Large intestine (tissue), 3 donors: ENCODE measurements at regions not wholly inside any gene's neighbourhood (a gene's known extent, or its start where the extent isn't known, plus 50 kb on each side); places are given as distances from the start of the nearest gene placed in this dataset.
A peak's percentile ranks its signal among the peaks of the same experiment; 100 is the strongest.
"Not testable (repeated sequence)": the region's sequence is repeated elsewhere in the genome, so short reads cannot be mapped to it uniquely, and the experiment has no call there.

Source experiments
- DNase-seq, 2 donors: peaks; one replicate each; pipeline versions ENCODE4 v3.0.0 to v3.0.0-alpha.2; 2013
- H3K27ac ChIP-seq: one replicate; pipeline ENCODE4 v1.5.1; 2013; ENCODE audit warnings: low read length
- H3K27me3 ChIP-seq: 2 replicates; pipeline ENCODE4 v1.6.1; 2013; ENCODE audit warnings: low read length; ENCODE audit not compliant: control insufficient read depth, insufficient read depth
- H3K36me3 ChIP-seq: 2 replicates; pipeline ENCODE4 v1.6.1; 2013; ENCODE audit warnings: low read length; ENCODE audit not compliant: control insufficient read depth, insufficient read depth
- H3K4me1 ChIP-seq: one replicate; pipeline ENCODE4 v1.6.1; 2013; ENCODE audit warnings: low read length; ENCODE audit not compliant: control insufficient read depth, insufficient read depth
- H3K4me3 ChIP-seq: one replicate; pipeline ENCODE4 v1.5.1; 2013; ENCODE audit warnings: low read length
- H3K9me3 ChIP-seq: one replicate; pipeline ENCODE4 v1.6.1; 2013; ENCODE audit warnings: mild to moderate bottlenecking, low read depth, low read length, moderate library complexity; ENCODE audit not compliant: control insufficient read depth
- WGBS: methylation state at CpG from one replicate; pipeline ENCODE4 v1.1.5; 2013; ENCODE audit warnings: low lambda C conversion rate; ENCODE audit not compliant: insufficient coverage; 5-methylcytosine and 5-hydroxymethylcytosine counted together

- no peaks in the 10 kb centered on the region for H3K27me3 ChIP-seq
- DNase-seq = no peak
- no CpG with 5 or more reads among the region's 1 CpG for WGBS
These were observed 280.2 kb upstream of the ECI2 start for GRCh38 chr6:4415549-4415948.

GRCh38 chr6:4414078-4414477 is 278.7 kb upstream of the ECI2 start:
- 100% methylated on average over 1 of the region's 6 CpGs for WGBS
- not testable (repeated sequence) for H3K27me3 ChIP-seq, H3K9me3 ChIP-seq, H3K4me1 ChIP-seq, H3K27ac ChIP-seq, DNase-seq, H3K4me3 ChIP-seq, H3K36me3 ChIP-seq

More at GRCh38 chr6:4415549-4415948, 280.2 kb upstream of the ECI2 start:
- H3K4me3 ChIP-seq = no peak overlapping the region
- no peaks in the 10 kb centered on the region for H3K9me3 ChIP-seq
- no peaks in the 10 kb centered on the region for H3K4me1 ChIP-seq
- H3K36me3 ChIP-seq = no peaks in the 10 kb centered on the region
- no peak overlapping the region for H3K27ac ChIP-seq

- Histone ChIP-seq H3K4me1 (no peaks in the 10 kb centered on the region), H3K27ac (no peak overlapping the region), H3K4me3 (no peak overlapping the region), H3K9me3 (no peaks in the 10 kb centered on the region), H3K36me3 (no peaks in the 10 kb centered on the region), H3K27me3 (no peaks in the 10 kb centered on the region)
- DNase-seq = no peak
- no CpG with 5 or more reads among the region's 3 CpGs for WGBS
These were observed 277.7 kb upstream of the ECI2 start for GRCh38 chr6:4413073-4413472.

- Histone ChIP-seq H3K9me3 (no peaks in the 10 kb centered on the region), H3K27me3 (no peaks in the 10 kb centered on the region), H3K27ac (no peak overlapping the region), H3K4me1 (no peaks in the 10 kb centered on the region), H3K36me3 (no peaks in the 10 kb centered on the region), H3K4me3 (no peak overlapping the region)
- DNase-seq = no peak
- WGBS = no CpG with 5 or more reads among the region's 2 CpGs
These were observed 277.1 kb upstream of the ECI2 start for GRCh38 chr6:4412488-4412887.

GRCh38 chr6:4412077-4412476 is 276.7 kb upstream of the ECI2 start:
- Histone ChIP-seq H3K4me1 (no peaks in the 10 kb centered on the region), H3K4me3 (no peak overlapping the region), H3K36me3 (no peaks in the 10 kb centered on the region), H3K27me3 (no peaks in the 10 kb centered on the region), H3K9me3 (no peaks in the 10 kb centered on the region), H3K27ac (no peak overlapping the region)
- no CpG with 5 or more reads among the region's 2 CpGs for WGBS
- no peak for DNase-seq

GRCh38 chr6:4407710-4408109 is 272.3 kb upstream of the ECI2 start:
- not testable (repeated sequence) for H3K9me3 ChIP-seq, H3K4me1 ChIP-seq, DNase-seq, H3K4me3 ChIP-seq, H3K27me3 ChIP-seq, H3K36me3 ChIP-seq, H3K27ac ChIP-seq
- WGBS = 100% methylated on average over 1 of the region's 1 CpG

GRCh38 chr6:4405621-4406212 is 270.3 kb upstream of the ECI2 start:
- no peaks in the 10 kb centered on the region for H3K9me3 ChIP-seq
- DNase-seq = no peak
- WGBS = no CpG with 5 or more reads among the region's 11 CpGs
- no peak overlapping the region for H3K27ac ChIP-seq
- H3K27me3 ChIP-seq = no peaks in the 10 kb centered on the region
- no peaks in the 10 kb centered on the region for H3K4me1 ChIP-seq
- no peaks in the 10 kb centered on the region for H3K36me3 ChIP-seq
- no peak overlapping the region for H3K4me3 ChIP-seq

- WGBS = 80% methylated on average over 1 of the region's 2 CpGs
- no peak for DNase-seq
- Histone ChIP-seq H3K4me1 (no peaks in the 10 kb centered on the region), H3K27me3 (no peaks in the 10 kb centered on the region), H3K4me3 (no peak overlapping the region), H3K9me3 (no peaks in the 10 kb centered on the region), H3K36me3 (no peaks in the 10 kb centered on the region), H3K27ac (no peak overlapping the region)
These were observed 269.0 kb upstream of the ECI2 start for GRCh38 chr6:4404415-4404814.

- WGBS = no CpG with 5 or more reads among the region's 4 CpGs
- Histone ChIP-seq H3K4me1 (no peaks in the 10 kb centered on the region), H3K27me3 (no peaks in the 10 kb centered on the region), H3K4me3 (no peak overlapping the region), H3K9me3 (no peaks in the 10 kb centered on the region), H3K36me3 (no peaks in the 10 kb centered on the region), H3K27ac (no peak overlapping the region)
- no peak for DNase-seq
These were observed 268.5 kb upstream of the ECI2 start for GRCh38 chr6:4403828-4404227.

- Histone ChIP-seq H3K27ac (no peak overlapping the region), H3K36me3 (no peaks in the 10 kb centered on the region), H3K27me3 (no peaks in the 10 kb centered on the region), H3K9me3 (no peaks in the 10 kb centered on the region), H3K4me1 (no peaks in the 10 kb centered on the region), H3K4me3 (no peak overlapping the region)
- DNase-seq = no peak
- 100% methylated on average over 1 of the region's 12 CpGs for WGBS
These were observed 267.8 kb upstream of the ECI2 start for GRCh38 chr6:4403023-4403752.

GRCh38 chr6:4402477-4402976 is 267.2 kb upstream of the ECI2 start:
- Histone ChIP-seq H3K36me3 (no peaks in the 10 kb centered on the region), H3K27ac (no peak overlapping the region), H3K27me3 (peaks cover 2% of the 10 kb centered on the region), H3K9me3 (no peaks in the 10 kb centered on the region), H3K4me1 (no peaks in the 10 kb centered on the region), H3K4me3 (no peak overlapping the region)
- WGBS = 73% methylated on average over 3 of the region's 11 CpGs
- DNase-seq = peak in 1 of 2 donors; percentile 12
